Left ventricle myocardium inferior (tissue), 1 donor: ENCODE measurements at regions not wholly inside any gene's neighbourhood (a gene's known extent, or its start where the extent isn't known, plus 50 kb on each side); places are given as distances from the start of the nearest gene placed in this dataset.

Source experiments
- DNase-seq: peaks from one replicate; pipeline ENCODE4 v3.0.0-alpha.2; 2020
- H3K27ac ChIP-seq: fragments of 200-600 bp; replicated peaks from 2 replicates; pipeline ENCODE4 v1.8.0; 2021
- H3K27me3 ChIP-seq: fragments of 200-600 bp; 2 replicates; pipeline ENCODE4 v1.8.0; 2021; ENCODE audit warnings: low read depth
- H3K36me3 ChIP-seq: fragments of 200-600 bp; 2 replicates; pipeline ENCODE4 v1.8.0; 2021
- H3K4me1 ChIP-seq: fragments of 200-600 bp; 2 replicates; pipeline ENCODE4 v1.8.0; 2021
- H3K4me3 ChIP-seq: fragments of 200-600 bp; 2 replicates; pipeline ENCODE4 v1.8.0; 2021; ENCODE audit warnings: mild to moderate bottlenecking, moderate library complexity
- H3K9me3 ChIP-seq: fragments of 200-600 bp; replicated peaks from 2 replicates; pipeline ENCODE4 v1.8.0; 2021
- intact Hi-C: fragments of 100-400 bp; cut with micrococcal nuclease; formaldehyde crosslinking; loops from one replicate; pipeline ENCODE4 v1.11.0; 2022
- TF ChIP-seq, protein P1 (sequence below): fragments of 200-600 bp; IDR thresholded peaks from 2 replicates; pipeline ENCODE4 v1.8.0; 2021; ENCODE audit warnings: antibody characterized with exemption, mild to moderate bottlenecking, borderline replicate concordance
- donor health status: DM: no; HTN: yes; CAD: no; lungs with severe emphysema.

GRCh38 chr11:119803139-119803538, 74.1 kb upstream of the NECTIN1 start:
- no peaks in the 10 kb centered on the region for H3K9me3 ChIP-seq
- TF ChIP-seq, protein P1, sequence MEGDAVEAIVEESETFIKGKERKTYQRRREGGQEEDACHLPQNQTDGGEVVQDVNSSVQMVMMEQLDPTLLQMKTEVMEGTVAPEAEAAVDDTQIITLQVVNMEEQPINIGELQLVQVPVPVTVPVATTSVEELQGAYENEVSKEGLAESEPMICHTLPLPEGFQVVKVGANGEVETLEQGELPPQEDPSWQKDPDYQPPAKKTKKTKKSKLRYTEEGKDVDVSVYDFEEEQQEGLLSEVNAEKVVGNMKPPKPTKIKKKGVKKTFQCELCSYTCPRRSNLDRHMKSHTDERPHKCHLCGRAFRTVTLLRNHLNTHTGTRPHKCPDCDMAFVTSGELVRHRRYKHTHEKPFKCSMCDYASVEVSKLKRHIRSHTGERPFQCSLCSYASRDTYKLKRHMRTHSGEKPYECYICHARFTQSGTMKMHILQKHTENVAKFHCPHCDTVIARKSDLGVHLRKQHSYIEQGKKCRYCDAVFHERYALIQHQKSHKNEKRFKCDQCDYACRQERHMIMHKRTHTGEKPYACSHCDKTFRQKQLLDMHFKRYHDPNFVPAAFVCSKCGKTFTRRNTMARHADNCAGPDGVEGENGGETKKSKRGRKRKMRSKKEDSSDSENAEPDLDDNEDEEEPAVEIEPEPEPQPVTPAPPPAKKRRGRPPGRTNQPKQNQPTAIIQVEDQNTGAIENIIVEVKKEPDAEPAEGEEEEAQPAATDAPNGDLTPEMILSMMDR = no peak
- peaks cover 11% of the 10 kb centered on the region for H3K4me1 ChIP-seq
- no peak overlapping the region for H3K4me3 ChIP-seq
- H3K27me3 ChIP-seq = peaks cover 12% of the 10 kb centered on the region
- no peak overlapping the region for H3K27ac ChIP-seq
- DNase-seq = no peak
- intact Hi-C loops = no loop called here
- no peaks in the 10 kb centered on the region for H3K36me3 ChIP-seq

DNA sequence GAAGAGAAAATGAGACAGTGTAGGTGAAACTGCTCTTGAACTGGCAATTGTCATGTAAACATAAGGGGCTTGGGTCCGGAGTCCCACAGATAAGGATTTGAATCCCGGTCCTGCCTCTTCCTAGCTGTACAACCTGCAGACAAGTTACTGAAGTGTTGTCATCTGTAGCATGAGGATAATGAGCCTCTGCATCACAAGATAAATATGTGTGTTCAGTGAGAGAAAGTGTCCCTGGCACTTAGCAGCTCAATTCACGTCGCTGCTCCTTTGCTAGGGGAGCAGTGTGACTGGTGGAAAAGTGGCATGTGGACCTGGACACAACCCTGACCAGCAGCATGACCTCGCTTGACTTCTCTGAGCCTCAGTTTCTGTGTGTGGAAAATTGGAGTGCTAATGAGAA, 73.7 kb upstream of the NECTIN1 start:
- Histone ChIP-seq H3K9me3 (no peaks in the 10 kb centered on the region), H3K27ac (no peak overlapping the region), H3K36me3 (no peaks in the 10 kb centered on the region), H3K27me3 (peaks cover 12% of the 10 kb centered on the region), H3K4me3 (no peak overlapping the region), H3K4me1 (peaks cover 11% of the 10 kb centered on the region)
- no peak for DNase-seq
- intact Hi-C loops = no loop called here
- TF ChIP-seq, protein P1 = no peak

- Histone ChIP-seq H3K36me3 (no peaks in the 10 kb centered on the region), H3K27ac (no peak overlapping the region), H3K4me3 (no peak overlapping the region), H3K4me1 (no peaks in the 10 kb centered on the region), H3K9me3 (no peaks in the 10 kb centered on the region), H3K27me3 (peaks cover 12% of the 10 kb centered on the region)
- intact Hi-C loops = no loop called here
- TF ChIP-seq, protein P1 = no peak
- DNase-seq = no peak
Measured at GRCh38 chr11:119800619-119801018, 71.6 kb upstream of the NECTIN1 start.

DNA sequence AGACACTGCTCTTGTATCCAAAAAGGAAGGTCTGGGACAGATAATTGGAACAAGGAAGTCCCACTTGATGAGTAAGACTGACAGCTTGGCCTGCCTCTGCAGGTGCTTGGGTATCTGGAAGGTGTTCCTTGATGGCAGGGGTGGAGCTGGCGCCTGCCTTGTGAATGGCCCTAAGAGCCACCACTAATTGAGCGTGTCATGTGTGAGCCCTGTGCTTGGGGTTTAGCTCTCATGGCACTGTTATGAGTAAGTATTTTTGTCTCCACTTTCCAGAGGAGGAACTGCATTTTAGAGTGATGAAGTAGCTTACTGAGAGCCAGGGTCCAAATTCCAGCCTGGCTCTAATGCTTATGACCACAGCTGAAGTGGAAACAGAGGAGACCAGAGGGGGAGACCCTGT, 71.2 kb upstream of the NECTIN1 start:
- H3K27ac ChIP-seq = no peak overlapping the region
- H3K36me3 ChIP-seq = no peaks in the 10 kb centered on the region
- H3K9me3 ChIP-seq = no peaks in the 10 kb centered on the region
- no peak for DNase-seq
- no peak overlapping the region for H3K4me3 ChIP-seq
- intact Hi-C loops = no loop called here
- TF ChIP-seq, protein P1 = no peak
- H3K27me3 ChIP-seq = peaks cover 12% of the 10 kb centered on the region
- H3K4me1 ChIP-seq = peaks cover under 1% of the 10 kb centered on the region

GRCh38 chr11:119798656-119799055, 69.7 kb upstream of the NECTIN1 start:
- no peaks in the 10 kb centered on the region for H3K9me3 ChIP-seq
- H3K4me3 ChIP-seq = no peak overlapping the region
- no peaks in the 10 kb centered on the region for H3K36me3 ChIP-seq
- no peak for DNase-seq
- H3K27ac ChIP-seq = no peak overlapping the region
- TF ChIP-seq, protein P1 = no peak
- peaks cover 8% of the 10 kb centered on the region for H3K4me1 ChIP-seq
- intact Hi-C loops = no loop called here
- H3K27me3 ChIP-seq = peaks cover 22% of the 10 kb centered on the region

- H3K9me3 ChIP-seq = no peaks in the 10 kb centered on the region
- no peak overlapping the region for H3K4me3 ChIP-seq
- TF ChIP-seq, protein P1 = no peak
- no peak overlapping the region for H3K27ac ChIP-seq
- no peaks in the 10 kb centered on the region for H3K36me3 ChIP-seq
- intact Hi-C loops = no loop called here
- peaks cover 22% of the 10 kb centered on the region for H3K27me3 ChIP-seq
- no peak for DNase-seq
- H3K4me1 ChIP-seq = peaks cover 8% of the 10 kb centered on the region
Measured at GRCh38 chr11:119797736-119798135, 68.7 kb upstream of the NECTIN1 start.
